ENCODE measurements at regions not wholly inside any gene's neighbourhood (a gene's known extent, or its start where the extent isn't known, plus 50 kb on each side); places are given as distances from the start of the nearest gene placed in this dataset.

- no peak overlapping the region for H3K27ac ChIP-seq
- H3K4me3 ChIP-seq = no peak overlapping the region
- ChIA-PET POLR2A (no interaction called here), CTCF (no interaction called here)
- no peak for TF ChIP-seq KDM5A (IDR thresholded peaks at IDR 0.05)
- TF ChIP-seq E2F6 (IDR thresholded peaks at IDR 0.05; ENCODE audit: borderline replicate concordance, low read depth) = no peak
- TF ChIP-seq ELK1 (IDR thresholded peaks at IDR 0.05; ENCODE audit: low read depth, low read length) = no peak
- 60% methylated on average over 8 of the region's 8 CpGs for whole genome bisulfite sequencing (ENCODE audit: missing lambda C conversion rate)
- FAIRE-seq (no peak), ATAC-seq (no peak), DNase-seq (ENCODE audit: low read depth in 1 of 2, low spot score in 1 of 2) (no peak)
- H3K4me2 ChIP-seq = no peak overlapping the region
- H3K4me1 ChIP-seq = no peaks in the 10 kb centered on the region
- H3K9me3 ChIP-seq = peaks cover 47% of the 10 kb centered on the region
Observed at GRCh38 chr10:16363741-16364140, 73.1 kb upstream of the PTER start.

- no peak for TF ChIP-seq TFCP2L1 (CRISPR knock-in tag; IDR thresholded peaks at IDR 0.05)
- no peak for TF ChIP-seq RAD21 (conservative IDR thresholded peaks at IDR 0.05 in 1 of 2, IDR thresholded peaks at IDR 0.05 in 1 of 2)
- TF ChIP-seq ATOH8 (CRISPR knock-in tag; IDR thresholded peaks at IDR 0.05; ENCODE audit: low read depth) = no peak
- no peak for TF ChIP-seq KDM5A (IDR thresholded peaks at IDR 0.05)
- no peak for TF ChIP-seq ZFP36 (IDR thresholded peaks at IDR 0.05; ENCODE audit: borderline replicate concordance, partially characterized antibody)
- TF ChIP-seq SMC3 (IDR thresholded peaks at IDR 0.05) = no peak
- TF ChIP-seq ESRRA (IDR thresholded peaks at IDR 0.05; ENCODE audit: borderline replicate concordance, low read length) = no peak
- TF ChIP-seq POLR2A (IDR thresholded peaks at IDR 0.05; ENCODE audit: low read length) = no peak
- TF ChIP-seq PHF8 (IDR thresholded peaks at IDR 0.05; ENCODE audit: borderline replicate concordance, low read depth) = no peak
- TF ChIP-seq TP53 (CRISPR knock-in tag; IDR thresholded peaks at IDR 0.05) = no peak
- CTCF ChIA-PET = interaction anchor here (0.9 kb wide), 1 partner anchor 36 kb away, joined by 3 read pairs; no protein-coding TSS in a partner anchor
- Histone ChIP-seq H3K27ac (no peak overlapping the region), H3K4me2 (no peak overlapping the region), H3K9me3 (peaks cover 36% of the 10 kb centered on the region), H3K4me3 (no peak overlapping the region), H3K4me1 (no peaks in the 10 kb centered on the region)
- FAIRE-seq (no peak), DNase-seq (ENCODE audit: low read depth in 1 of 2, low spot score in 1 of 2) (no peak), ATAC-seq (no peak)
- 61% methylated on average over 7 of the region's 7 CpGs for WGBS (ENCODE audit: missing lambda C conversion rate)
- POLR2A ChIA-PET = interaction anchor here (0.9 kb wide), 1 partner anchor 70 kb away, joined by 3 read pairs; no protein-coding TSS in a partner anchor
Observed at GRCh38 chr10:16367621-16368292, 69.1 kb upstream of the PTER start.

GRCh38 chr10:16381083-16381482, 55.7 kb upstream of the PTER start:
- Histone ChIP-seq H3K4me1 (peaks cover 23% of the 10 kb centered on the region), H3K9me3 (no peaks in the 10 kb centered on the region), H3K4me2 (peak overlapping the region; percentile 66), H3K4me3 (no peak overlapping the region), H3K27ac (peak overlapping the region; percentile 85 to 87)
- CTCF ChIA-PET = interaction anchor here (1.9 kb wide), 1 partner anchor 11 kb away, joined by 4 read pairs; no protein-coding TSS in a partner anchor
- WGBS (ENCODE audit: missing lambda C conversion rate) = 4% methylated on average over 3 of the region's 3 CpGs
- peak; percentile 100 for FAIRE-seq
- ATAC-seq = peak; percentile 97 to 98
- POLR2A ChIA-PET = no interaction called here
- peak; percentile 91 to 95 for DNase-seq (ENCODE audit: low read depth in 1 of 2, low spot score in 1 of 2)
- TF ChIP-seq JUN (IDR thresholded peaks at IDR 0.05) = peak; percentile 87 to 94
- TF ChIP-seq EP300 (IDR thresholded peaks at IDR 0.05) = peak; percentile 58 to 72; a peak in 3 of 5 replicates
- peak; percentile 96 for TF ChIP-seq HOXB5 (CRISPR knock-in tag; IDR thresholded peaks at IDR 0.05)
- peak; percentile 10 to 41; a peak in 3 of 5 replicates for TF ChIP-seq RAD21 (conservative IDR thresholded peaks at IDR 0.05 in 1 of 2, IDR thresholded peaks at IDR 0.05 in 1 of 2)
- TF ChIP-seq JUNB (IDR thresholded peaks at IDR 0.05) = peak; percentile 99
- TF ChIP-seq MAZ (IDR thresholded peaks at IDR 0.05; ENCODE audit: borderline replicate concordance, low read depth, low read length) = no peak
- TF ChIP-seq RNF2 (IDR thresholded peaks at IDR 0.05; ENCODE audit: borderline replicate concordance, low read depth) = no peak
- peak; percentile 57 for TF ChIP-seq MAFK (IDR thresholded peaks at IDR 0.05; ENCODE audit: partially characterized antibody)
- no peak for TF ChIP-seq MYC (IDR thresholded peaks at IDR 0.05; ENCODE audit: borderline replicate concordance, low read length)
- TF ChIP-seq MAX (IDR thresholded peaks at IDR 0.05) = peak; percentile 81
- peak; percentile 83; the same call in 1 of the 2 replicates for TF ChIP-seq ATOH8 (CRISPR knock-in tag; IDR thresholded peaks at IDR 0.05; ENCODE audit: low read depth)
- peak; percentile 98 for TF ChIP-seq FOSL2 (IDR thresholded peaks at IDR 0.05)
- peak; percentile 99 for TF ChIP-seq FOSL2 (CRISPR knock-in tag; IDR thresholded peaks at IDR 0.05)
- no peak for TF ChIP-seq FOSB (CRISPR knock-in tag; IDR thresholded peaks at IDR 0.05)
- TF ChIP-seq CHD2 (IDR thresholded peaks at IDR 0.05; ENCODE audit: low read length, partially characterized antibody) = no peak
- TF ChIP-seq NFE2L2 (conservative IDR thresholded peaks at IDR 0.05; ENCODE audit: low read length) = 0 out of 2 replicates have a peak, but pooled peaks have one; percentile 12
- TF ChIP-seq ZNF302 (CRISPR knock-in tag; IDR thresholded peaks at IDR 0.05) = no peak
- TF ChIP-seq GATA3 (IDR thresholded peaks at IDR 0.05; ENCODE audit: borderline replicate concordance) = peak; percentile 87; the same call in 1 of the 2 replicates
- TF ChIP-seq CEBPB (IDR thresholded peaks at IDR 0.05) = peak in 1 of 2 experiments; percentile 50; a peak in 2 of 4 replicates
- no peak for TF ChIP-seq KDM5A (IDR thresholded peaks at IDR 0.05)
- TF ChIP-seq FOXS1 (CRISPR knock-in tag; IDR thresholded peaks at IDR 0.05) = no peak
- no peak for TF ChIP-seq EHF (CRISPR knock-in tag; IDR thresholded peaks at IDR 0.05)
- TF ChIP-seq SMC3 (IDR thresholded peaks at IDR 0.05) = no peak
- TF ChIP-seq NPAS2 (CRISPR knock-in tag; IDR thresholded peaks at IDR 0.05; ENCODE audit: borderline replicate concordance) = no peak

Data from A549 (cell line).